Fibroblast of pulmonary artery (primary cell): ENCODE measurements at regions not wholly inside any gene's neighbourhood (a gene's known extent, or its start where the extent isn't known, plus 50 kb on each side); places are given as distances from the start of the nearest gene placed in this dataset.
A peak's percentile ranks its signal among the peaks of the same experiment; 100 is the strongest.

ENCODE experiments used
- DNase-seq: peaks from one replicate; pipeline ENCODE4 v3.0.0-alpha.2; 2010; ENCODE audit warnings: low read depth
- H3K4me3 ChIP-seq: replicated peaks from 2 replicates; pipeline ENCODE4 v1.5.1; 2011; ENCODE audit warnings: low read depth, mild to moderate bottlenecking, control low read depth, low read length, moderate library complexity
- TF ChIP-seq, protein P1 (sequence below): IDR thresholded peaks from 2 replicates; pipeline ENCODE4 v1.5.1; 2011; ENCODE audit warnings: mild to moderate bottlenecking, control low read depth, low read length, inconsistent platforms; ENCODE audit errors: missing control alignments

- H3K4me3 ChIP-seq, result no peak overlapping the region
- TF ChIP-seq, protein P1, sequence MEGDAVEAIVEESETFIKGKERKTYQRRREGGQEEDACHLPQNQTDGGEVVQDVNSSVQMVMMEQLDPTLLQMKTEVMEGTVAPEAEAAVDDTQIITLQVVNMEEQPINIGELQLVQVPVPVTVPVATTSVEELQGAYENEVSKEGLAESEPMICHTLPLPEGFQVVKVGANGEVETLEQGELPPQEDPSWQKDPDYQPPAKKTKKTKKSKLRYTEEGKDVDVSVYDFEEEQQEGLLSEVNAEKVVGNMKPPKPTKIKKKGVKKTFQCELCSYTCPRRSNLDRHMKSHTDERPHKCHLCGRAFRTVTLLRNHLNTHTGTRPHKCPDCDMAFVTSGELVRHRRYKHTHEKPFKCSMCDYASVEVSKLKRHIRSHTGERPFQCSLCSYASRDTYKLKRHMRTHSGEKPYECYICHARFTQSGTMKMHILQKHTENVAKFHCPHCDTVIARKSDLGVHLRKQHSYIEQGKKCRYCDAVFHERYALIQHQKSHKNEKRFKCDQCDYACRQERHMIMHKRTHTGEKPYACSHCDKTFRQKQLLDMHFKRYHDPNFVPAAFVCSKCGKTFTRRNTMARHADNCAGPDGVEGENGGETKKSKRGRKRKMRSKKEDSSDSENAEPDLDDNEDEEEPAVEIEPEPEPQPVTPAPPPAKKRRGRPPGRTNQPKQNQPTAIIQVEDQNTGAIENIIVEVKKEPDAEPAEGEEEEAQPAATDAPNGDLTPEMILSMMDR, result peak; percentile 87
- DNase-seq, result peak; percentile 78
Measured at GRCh38 chr1:70685300-70686286, 274.5 kb downstream of the CTH start.

- H3K4me3 ChIP-seq, result no peak overlapping the region
- TF ChIP-seq, protein P1, result no peak
- DNase-seq, result no peak
Measured at GRCh38 chr1:70688580-70688979, 277.5 kb downstream of the CTH start.

DNA sequence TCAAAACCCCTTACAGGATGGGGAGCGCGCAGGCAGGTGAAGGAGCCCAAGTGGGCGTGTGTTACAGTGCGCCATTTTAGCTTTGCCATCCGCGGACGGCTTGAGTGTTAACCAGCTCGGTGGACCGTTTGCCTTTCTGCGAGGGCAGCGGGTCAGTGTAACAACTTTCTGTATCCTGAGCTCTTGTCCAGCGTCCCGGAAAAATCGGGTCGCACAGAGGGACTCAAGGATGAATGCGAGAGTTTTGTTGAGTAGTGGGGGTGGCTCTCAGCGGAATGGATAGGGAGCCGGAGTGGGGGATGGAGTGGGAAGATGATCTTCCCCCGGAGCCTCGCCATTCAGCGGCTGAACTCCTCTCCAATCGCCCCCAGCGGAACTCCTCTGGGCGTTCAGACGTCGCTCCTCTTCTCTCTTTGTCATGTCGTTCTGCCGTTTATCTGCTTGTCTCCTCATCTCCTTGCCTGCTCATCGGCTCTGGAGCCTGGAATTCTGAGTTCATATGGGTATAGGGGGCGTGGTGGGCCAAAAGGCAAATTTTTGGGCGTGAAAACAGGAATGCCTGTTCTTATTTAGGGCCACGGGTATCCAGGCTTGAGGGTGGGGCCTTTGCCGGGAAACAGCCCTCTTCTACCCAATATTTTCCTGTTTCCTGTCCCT, 295.4 kb downstream of the CTH start:
- TF ChIP-seq, protein P1, result no peak
- no peak for DNase-seq
- H3K4me3 ChIP-seq, result peak overlapping the region; percentile 28

GRCh38 chr1:70707214-70707613, 296.1 kb downstream of the CTH start:
- H3K4me3 ChIP-seq, result no peak overlapping the region
- no peak for DNase-seq
- TF ChIP-seq, protein P1, result no peak

GRCh38 chr1:70714149-70714548, 303.1 kb downstream of the CTH start:
- no peak overlapping the region for H3K4me3 ChIP-seq
- TF ChIP-seq, protein P1, result no peak
- DNase-seq, result no peak

- H3K4me3 ChIP-seq, result no peak overlapping the region
- TF ChIP-seq, protein P1, result no peak
- DNase-seq, result no peak
Measured at GRCh38 chr1:70717211-70717610, 306.1 kb downstream of the CTH start.
